ENCODE measurements at regions not wholly inside any gene's neighbourhood (a gene's known extent, or its start where the extent isn't known, plus 50 kb on each side); places are given as distances from the start of the nearest gene placed in this dataset.

- Histone ChIP-seq H3K4me3 (ENCODE audit: low read depth in 1 of 2, low read length in 2 of 2) (no peak overlapping the region), H3K9me3 (ENCODE audit: insufficient read depth, low read length, severe bottlenecking) (no peaks in the 10 kb centered on the region), H3K27me3 (ENCODE audit: insufficient read depth, low read length, poor library complexity) (no peaks in the 10 kb centered on the region), H2AFZ (ENCODE audit: low read depth, low read length) (no peak overlapping the region), H3K4me1 (ENCODE audit: insufficient read depth, low read length) (no peaks in the 10 kb centered on the region), H3K36me3 (ENCODE audit: insufficient read depth, low read length) (no peaks in the 10 kb centered on the region), H3K27ac (ENCODE audit: low read length) (no peak overlapping the region), H3K9ac (ENCODE audit: low read depth, low read length) (no peak overlapping the region), H3K79me2 (ENCODE audit: insufficient read depth, low read length) (no peaks in the 10 kb centered on the region), H3K4me2 (ENCODE audit: insufficient read depth, low read length) (no peak overlapping the region), H4K20me1 (ENCODE audit: insufficient read depth, low read length) (no peaks in the 10 kb centered on the region)
- DNase-seq (no peak), ATAC-seq (ENCODE audit: insufficient read depth, low read depth) (no peak)
- TF ChIP-seq EZH2 (IDR thresholded peaks at IDR 0.05; ENCODE audit: borderline replicate concordance, low read depth, low read length, severe bottlenecking), result no peak
- TF ChIP-seq, protein P1, sequence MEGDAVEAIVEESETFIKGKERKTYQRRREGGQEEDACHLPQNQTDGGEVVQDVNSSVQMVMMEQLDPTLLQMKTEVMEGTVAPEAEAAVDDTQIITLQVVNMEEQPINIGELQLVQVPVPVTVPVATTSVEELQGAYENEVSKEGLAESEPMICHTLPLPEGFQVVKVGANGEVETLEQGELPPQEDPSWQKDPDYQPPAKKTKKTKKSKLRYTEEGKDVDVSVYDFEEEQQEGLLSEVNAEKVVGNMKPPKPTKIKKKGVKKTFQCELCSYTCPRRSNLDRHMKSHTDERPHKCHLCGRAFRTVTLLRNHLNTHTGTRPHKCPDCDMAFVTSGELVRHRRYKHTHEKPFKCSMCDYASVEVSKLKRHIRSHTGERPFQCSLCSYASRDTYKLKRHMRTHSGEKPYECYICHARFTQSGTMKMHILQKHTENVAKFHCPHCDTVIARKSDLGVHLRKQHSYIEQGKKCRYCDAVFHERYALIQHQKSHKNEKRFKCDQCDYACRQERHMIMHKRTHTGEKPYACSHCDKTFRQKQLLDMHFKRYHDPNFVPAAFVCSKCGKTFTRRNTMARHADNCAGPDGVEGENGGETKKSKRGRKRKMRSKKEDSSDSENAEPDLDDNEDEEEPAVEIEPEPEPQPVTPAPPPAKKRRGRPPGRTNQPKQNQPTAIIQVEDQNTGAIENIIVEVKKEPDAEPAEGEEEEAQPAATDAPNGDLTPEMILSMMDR (IDR thresholded peaks at IDR 0.05; ENCODE audit: borderline replicate concordance, extremely low read depth, low read length, poor library complexity, severe bottlenecking), result no peak
Observed at GRCh38 chr6:147149826-147150225, 54.4 kb upstream of the STXBP5 start.

DNA sequence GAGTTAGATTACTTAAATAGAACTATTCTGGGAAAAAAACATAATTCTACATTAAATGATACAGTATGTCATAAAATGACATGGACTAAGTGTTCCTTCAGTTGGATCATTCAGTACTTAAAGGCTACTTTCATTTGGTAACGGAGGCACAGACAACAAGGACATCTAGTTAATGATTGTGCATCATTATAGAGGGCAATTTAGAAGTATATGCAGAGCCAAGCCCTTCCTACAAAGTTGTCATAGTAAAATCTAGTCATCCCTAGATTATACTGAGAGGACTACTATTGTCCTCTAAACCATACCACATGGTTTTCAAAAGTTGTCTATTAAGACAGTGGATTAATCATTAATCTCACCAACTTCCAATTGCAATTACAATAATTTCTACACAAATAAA lies 53.9 kb upstream of the STXBP5 start:
- Histone ChIP-seq H3K4me3 (ENCODE audit: low read depth in 1 of 2, low read length in 2 of 2) (no peak overlapping the region), H4K20me1 (ENCODE audit: insufficient read depth, low read length) (no peaks in the 10 kb centered on the region), H3K27me3 (ENCODE audit: insufficient read depth, low read length, poor library complexity) (no peaks in the 10 kb centered on the region), H2AFZ (ENCODE audit: low read depth, low read length) (no peak overlapping the region), H3K4me1 (ENCODE audit: insufficient read depth, low read length) (no peaks in the 10 kb centered on the region), H3K27ac (ENCODE audit: low read length) (no peak overlapping the region), H3K9ac (ENCODE audit: low read depth, low read length) (no peak overlapping the region), H3K4me2 (ENCODE audit: insufficient read depth, low read length) (no peak overlapping the region), H3K79me2 (ENCODE audit: insufficient read depth, low read length) (no peaks in the 10 kb centered on the region), H3K9me3 (ENCODE audit: insufficient read depth, low read length, severe bottlenecking) (no peaks in the 10 kb centered on the region), H3K36me3 (ENCODE audit: insufficient read depth, low read length) (no peaks in the 10 kb centered on the region)
- no peak for TF ChIP-seq EZH2 (IDR thresholded peaks at IDR 0.05; ENCODE audit: borderline replicate concordance, low read depth, low read length, severe bottlenecking)
- ATAC-seq (ENCODE audit: insufficient read depth, low read depth) (no peak), DNase-seq (no peak)
